Loucy (cell line): ENCODE measurements at regions not wholly inside any gene's neighbourhood (a gene's known extent, or its start where the extent isn't known, plus 50 kb on each side); places are given as distances from the start of the nearest gene placed in this dataset.
A peak's percentile ranks its signal among the peaks of the same experiment; 100 is the strongest.

Source experiments
- H2AFZ ChIP-seq: fragments of 200-600 bp; sonication (generic); 2 replicates; pipeline ENCODE4 v1.6.0; 2016; ENCODE audit warnings: antibody characterized with exemption, mild to moderate bottlenecking, low read length, moderate library complexity
- H3F3A ChIP-seq: fragments of 200-600 bp; 2 replicates; pipeline ENCODE4 v1.6.0; 2016; ENCODE audit warnings: antibody characterized with exemption, low read depth, mild to moderate bottlenecking
- H3K27me3 ChIP-seq: fragments of 200-600 bp; sonication (generic); 2 replicates; pipeline ENCODE4 v1.6.1; 2014; ENCODE audit warnings: low read length, mild to moderate bottlenecking; ENCODE audit not compliant: insufficient read depth, poor library complexity, severe bottlenecking
- H3K36me3 ChIP-seq: fragments of 200-600 bp; sonication (generic); 2 replicates; pipeline ENCODE4 v1.6.1; 2016; ENCODE audit warnings: low read length; ENCODE audit not compliant: insufficient read depth
- H3K4me1 ChIP-seq: fragments of 200-600 bp; sonication (generic); 2 replicates; pipeline ENCODE4 v1.5.1; 2014; ENCODE audit warnings: low read length, mild to moderate bottlenecking; ENCODE audit not compliant: insufficient read depth, poor library complexity, severe bottlenecking
- H3K4me2 ChIP-seq: fragments of 200-600 bp; sonication (generic); 2 replicates; pipeline ENCODE4 v1.6.0; 2014; ENCODE audit warnings: antibody characterized with exemption, low read length, low read depth, mild to moderate bottlenecking; ENCODE audit not compliant: poor library complexity, severe bottlenecking
- H3K4me3 ChIP-seq: fragments of 200-600 bp; sonication (generic); 2 replicates; pipeline ENCODE4 v1.5.1; 2014; ENCODE audit warnings: low read length, mild to moderate bottlenecking, mixed read lengths; ENCODE audit not compliant: poor library complexity, severe bottlenecking
- H3K79me2 ChIP-seq: fragments of 200-600 bp; sonication (generic); 2 replicates; pipeline ENCODE4 v1.6.1; 2014; ENCODE audit warnings: low read length; ENCODE audit not compliant: insufficient read depth
- H3K9ac ChIP-seq: fragments of 200-600 bp; sonication (generic); 2 replicates; pipeline ENCODE4 v1.6.0; 2014; ENCODE audit warnings: mild to moderate bottlenecking, low read depth, low read length, moderate library complexity; ENCODE audit not compliant: poor library complexity, severe bottlenecking
- H3K9me2 ChIP-seq: fragments of 200-600 bp; sonication (generic); replicated peaks from 2 replicates; pipeline ENCODE4 v1.6.1; 2016; ENCODE audit warnings: low read depth, low read length, mixed read lengths
- H3K9me3 ChIP-seq: fragments of 200-600 bp; sonication (generic); 2 replicates; pipeline ENCODE4 v1.6.1; 2014; ENCODE audit warnings: mild to moderate bottlenecking, antibody characterized with exemption, low read length, low read depth; ENCODE audit not compliant: insufficient read depth
- H4K20me1 ChIP-seq: fragments of 200-600 bp; sonication (generic); 2 replicates; pipeline ENCODE4 v1.6.0; 2014; ENCODE audit warnings: antibody characterized with exemption, low read length, mild to moderate bottlenecking; ENCODE audit not compliant: insufficient read depth, poor library complexity, severe bottlenecking
- EZH2phosphoT487 ChIP-seq: fragments of 200-600 bp; IDR thresholded peaks from 2 replicates; pipeline ENCODE4 v1.6.1; 2018; ENCODE audit warnings: antibody characterized with exemption, mild to moderate bottlenecking, moderate library complexity, borderline replicate concordance
- TF ChIP-seq, protein P1 (sequence below): fragments of 200-600 bp; sonication (generic); conservative IDR thresholded peaks from 2 replicates; pipeline ENCODE4 v1.5.1; 2014; ENCODE audit warnings: mild to moderate bottlenecking, antibody characterized with exemption, low read length

DNA sequence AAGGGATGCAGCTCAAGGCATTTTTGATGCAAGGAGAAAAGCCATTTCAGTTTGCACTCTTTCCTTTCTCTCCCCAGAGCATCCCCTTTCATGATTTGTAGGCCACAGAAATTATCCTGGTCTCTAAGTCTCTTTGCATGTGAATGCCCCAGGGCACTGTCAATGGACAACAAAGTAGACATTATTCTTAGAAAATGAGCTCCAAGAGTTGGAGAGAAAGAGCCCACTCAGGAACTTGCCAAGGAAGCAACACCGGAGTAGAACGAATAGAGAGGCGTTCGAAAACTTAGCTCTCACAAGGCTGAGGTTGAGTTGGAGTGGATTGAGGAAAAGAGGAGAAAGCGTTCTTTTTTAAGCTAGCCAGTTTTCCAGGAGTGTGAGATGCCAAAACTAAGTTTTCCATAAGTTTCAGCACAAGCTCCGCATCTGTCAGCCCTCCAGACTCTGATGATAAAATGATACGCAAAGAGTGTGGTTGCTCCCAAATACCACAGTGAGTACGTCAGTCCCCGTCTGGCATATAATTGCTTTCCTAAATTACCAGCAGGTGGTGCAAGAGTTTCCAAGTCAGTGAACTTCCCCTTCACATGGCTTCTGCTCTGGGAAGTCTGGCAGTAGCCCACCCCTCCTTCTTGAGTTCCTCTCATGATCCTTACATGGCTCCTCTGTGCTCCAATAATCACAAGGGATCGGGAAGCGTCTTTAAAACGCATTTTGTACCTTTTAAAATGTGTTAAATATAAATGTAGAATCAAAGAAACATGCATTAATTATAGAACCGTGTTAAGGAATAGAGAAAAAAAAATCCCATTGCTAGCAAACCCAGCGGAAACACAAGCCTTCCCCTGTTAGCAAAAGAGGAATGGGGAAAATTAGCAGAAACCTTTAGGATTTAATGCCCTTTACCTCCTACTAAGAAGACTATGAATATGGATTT is 1060.6 kb upstream of the FANCL start:
- 0 out of 2 replicates have a peak overlapping the region, but pooled peaks have one; percentile 9 for H2AFZ ChIP-seq
- TF ChIP-seq EZH2phosphoT487: no peak
- TF ChIP-seq, protein P1, sequence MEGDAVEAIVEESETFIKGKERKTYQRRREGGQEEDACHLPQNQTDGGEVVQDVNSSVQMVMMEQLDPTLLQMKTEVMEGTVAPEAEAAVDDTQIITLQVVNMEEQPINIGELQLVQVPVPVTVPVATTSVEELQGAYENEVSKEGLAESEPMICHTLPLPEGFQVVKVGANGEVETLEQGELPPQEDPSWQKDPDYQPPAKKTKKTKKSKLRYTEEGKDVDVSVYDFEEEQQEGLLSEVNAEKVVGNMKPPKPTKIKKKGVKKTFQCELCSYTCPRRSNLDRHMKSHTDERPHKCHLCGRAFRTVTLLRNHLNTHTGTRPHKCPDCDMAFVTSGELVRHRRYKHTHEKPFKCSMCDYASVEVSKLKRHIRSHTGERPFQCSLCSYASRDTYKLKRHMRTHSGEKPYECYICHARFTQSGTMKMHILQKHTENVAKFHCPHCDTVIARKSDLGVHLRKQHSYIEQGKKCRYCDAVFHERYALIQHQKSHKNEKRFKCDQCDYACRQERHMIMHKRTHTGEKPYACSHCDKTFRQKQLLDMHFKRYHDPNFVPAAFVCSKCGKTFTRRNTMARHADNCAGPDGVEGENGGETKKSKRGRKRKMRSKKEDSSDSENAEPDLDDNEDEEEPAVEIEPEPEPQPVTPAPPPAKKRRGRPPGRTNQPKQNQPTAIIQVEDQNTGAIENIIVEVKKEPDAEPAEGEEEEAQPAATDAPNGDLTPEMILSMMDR: peak; percentile 80
- no peak overlapping the region for H3K4me3 ChIP-seq
- H3K9me3 ChIP-seq: no peaks in the 10 kb centered on the region
- no peaks in the 10 kb centered on the region for H3K27me3 ChIP-seq
- H3K4me1 ChIP-seq: no peaks in the 10 kb centered on the region
- H3K79me2 ChIP-seq: no peaks in the 10 kb centered on the region
- H3F3A ChIP-seq: no peaks in the 10 kb centered on the region
- no peak overlapping the region for H3K9ac ChIP-seq
- H3K36me3 ChIP-seq: no peaks in the 10 kb centered on the region
- no peak overlapping the region for H3K4me2 ChIP-seq
- H3K9me2 ChIP-seq: no peaks in the 10 kb centered on the region
- no peaks in the 10 kb centered on the region for H4K20me1 ChIP-seq

DNA sequence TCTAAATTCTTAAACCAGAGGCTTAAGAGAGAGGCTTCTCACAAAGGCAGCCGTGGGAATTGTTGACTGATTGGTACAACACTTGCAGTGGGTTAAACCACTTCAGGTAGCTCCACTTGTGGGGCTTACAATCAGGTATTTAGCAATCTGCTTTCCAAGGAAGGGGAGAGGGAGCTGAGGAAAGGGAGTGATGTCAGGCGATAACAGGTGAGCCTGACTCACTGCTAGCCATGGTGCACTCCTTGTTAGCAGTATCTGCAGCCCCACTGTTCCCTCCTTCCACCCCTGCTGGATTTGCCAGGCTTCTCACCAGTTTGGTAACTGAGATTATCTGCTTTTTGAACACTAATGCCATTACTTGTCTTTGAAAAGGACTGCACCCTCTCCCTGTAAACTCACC is 1056.7 kb upstream of the FANCL start:
- Histone ChIP-seq H2AFZ (no peak overlapping the region), H3K79me2 (no peaks in the 10 kb centered on the region), H3K36me3 (no peaks in the 10 kb centered on the region), H3K9me2 (no peaks in the 10 kb centered on the region), H3K4me3 (no peak overlapping the region), H3K4me1 (no peaks in the 10 kb centered on the region), H3K27me3 (no peaks in the 10 kb centered on the region), H3K9ac (no peak overlapping the region), H4K20me1 (no peaks in the 10 kb centered on the region), H3K9me3 (no peaks in the 10 kb centered on the region), H3F3A (no peaks in the 10 kb centered on the region), H3K4me2 (no peak overlapping the region)
- TF ChIP-seq, protein P1: no peak
- no peak for TF ChIP-seq EZH2phosphoT487

DNA sequence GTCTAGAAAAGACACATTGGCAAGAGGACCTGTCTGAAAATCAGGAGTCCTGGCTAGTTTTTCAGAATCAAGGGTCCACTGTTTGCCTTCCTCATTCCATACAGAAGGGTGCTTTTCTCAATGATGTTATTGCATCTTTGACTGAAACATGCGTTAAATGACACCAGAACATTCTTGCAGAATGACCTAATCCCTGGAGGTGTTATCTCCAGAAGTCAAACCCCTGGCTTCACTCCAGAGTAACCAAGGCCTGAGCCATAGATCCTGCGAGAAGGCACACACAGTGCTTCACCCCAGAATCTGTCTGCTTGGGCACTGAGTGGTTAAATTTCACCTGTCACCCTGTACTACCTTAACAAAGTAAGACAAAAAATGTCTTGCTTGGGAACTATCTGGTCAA is 1055.2 kb upstream of the FANCL start:
- Histone ChIP-seq H3K9me3 (no peaks in the 10 kb centered on the region), H3K36me3 (no peaks in the 10 kb centered on the region), H2AFZ (no peak overlapping the region), H3K4me3 (no peak overlapping the region), H3K9ac (no peak overlapping the region), H3K9me2 (no peaks in the 10 kb centered on the region), H3K4me1 (no peaks in the 10 kb centered on the region), H3K27me3 (no peaks in the 10 kb centered on the region), H4K20me1 (no peaks in the 10 kb centered on the region), H3K4me2 (no peak overlapping the region), H3F3A (no peaks in the 10 kb centered on the region), H3K79me2 (no peaks in the 10 kb centered on the region)
- TF ChIP-seq EZH2phosphoT487: no peak
- TF ChIP-seq, protein P1: no peak
